GM21360 (cell line): ENCODE measurements at regions not wholly inside any gene's neighbourhood (a gene's known extent, or its start where the extent isn't known, plus 50 kb on each side); places are given as distances from the start of the nearest gene placed in this dataset.
"Not testable (repeated sequence)": the region's sequence is repeated elsewhere in the genome, so short reads cannot be mapped to it uniquely, and the experiment has no call there.

Source experiments
- ATAC-seq: cut with Tn5 transposase; IDR thresholded peaks from one replicate; pipeline ENCODE4 v1.9.1; 2021; ENCODE audit warnings: mild to moderate bottlenecking, moderate library complexity; ENCODE audit not compliant: unreplicated experiment

GRCh38 chr2:128414351-128414750 lies 95.7 kb upstream of the HS6ST1 start:
- no peak for ATAC-seq

- no peak for ATAC-seq
These were observed 96.5 kb upstream of the HS6ST1 start for GRCh38 chr2:128414946-128415778.

DNA sequence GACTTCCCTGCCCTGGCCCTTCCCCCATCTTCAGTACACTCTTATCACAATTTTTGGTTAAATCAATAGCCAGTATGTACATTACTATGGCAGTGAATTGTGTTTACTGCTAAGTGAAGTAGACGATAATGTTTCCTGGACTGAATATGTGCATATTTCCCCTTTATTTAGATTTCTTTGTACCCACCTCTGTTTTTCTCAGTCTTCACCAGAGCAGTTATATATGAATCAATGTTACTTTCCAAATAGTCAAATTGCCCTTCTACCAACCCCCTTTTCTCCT lies 97.1 kb upstream of the HS6ST1 start:
- no peak for ATAC-seq

GRCh38 chr2:128416109-128416785 lies 97.6 kb upstream of the HS6ST1 start:
- ATAC-seq, result no peak

DNA sequence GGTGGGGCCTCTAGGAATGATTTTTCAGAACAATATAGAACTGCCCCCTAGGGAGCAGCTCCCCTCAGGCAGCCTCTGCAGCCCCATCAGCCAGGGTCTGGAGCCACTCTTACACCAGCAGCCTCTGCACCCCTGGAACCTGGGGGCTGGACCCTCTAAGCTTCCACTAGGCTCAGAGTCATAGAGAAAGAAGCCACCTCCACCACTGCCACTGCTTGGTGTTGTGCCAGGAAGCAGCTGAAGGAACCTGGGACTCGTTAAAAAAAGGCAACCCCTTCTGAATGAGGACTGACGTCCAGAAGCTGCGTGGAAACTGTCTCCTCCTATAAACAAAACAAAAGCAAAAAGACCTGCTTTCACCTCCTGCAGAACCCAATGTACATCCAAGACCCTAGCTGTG lies 98.1 kb upstream of the HS6ST1 start:
- ATAC-seq, result no peak

GRCh38 chr2:128417264-128417663 lies 98.6 kb upstream of the HS6ST1 start:
- ATAC-seq, result not testable (repeated sequence)

- no peak for ATAC-seq
These were observed 101.5 kb upstream of the HS6ST1 start for GRCh38 chr2:128420131-128420530.

DNA sequence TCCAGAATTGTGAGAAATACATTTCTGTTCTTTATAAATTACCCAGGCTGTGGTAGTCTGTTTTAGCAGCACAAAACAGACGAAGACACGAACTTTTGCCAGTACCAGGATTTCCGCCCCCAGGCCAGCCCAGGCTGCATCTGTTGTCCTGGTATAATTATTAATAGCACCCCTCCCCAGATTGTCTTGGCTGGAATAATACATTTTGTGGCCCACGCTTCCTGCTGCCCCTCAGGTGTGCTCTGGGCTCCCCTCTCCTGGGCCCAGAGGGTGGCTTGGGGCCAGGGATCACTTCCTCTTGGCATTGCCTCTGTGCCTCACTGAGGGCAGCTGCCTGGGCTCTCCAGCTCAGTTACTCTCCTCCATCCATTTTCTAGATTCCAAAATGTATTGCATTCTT lies 102.1 kb upstream of the HS6ST1 start:
- no peak for ATAC-seq

DNA sequence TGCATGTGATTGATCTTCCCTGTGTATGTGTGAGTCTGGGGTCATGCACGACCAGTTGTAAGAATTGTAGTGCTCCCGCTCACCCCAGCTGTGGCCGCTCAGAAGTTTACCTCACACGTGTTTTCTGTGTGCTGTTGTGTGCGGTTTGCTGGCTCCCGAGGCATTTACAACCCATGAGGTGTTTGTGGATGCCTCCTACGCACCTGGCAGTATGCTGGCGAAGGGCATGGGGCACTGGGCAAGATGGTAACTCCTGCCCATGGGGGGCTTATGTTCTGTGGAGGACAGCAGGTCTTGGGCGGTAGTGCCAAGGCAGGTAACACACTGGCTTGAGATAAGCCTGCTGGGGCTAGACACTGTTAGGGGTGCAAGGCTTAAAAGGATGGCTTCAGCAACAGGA lies 102.6 kb upstream of the HS6ST1 start:
- ATAC-seq, result no peak

GRCh38 chr2:128421861-128422311 lies 103.2 kb upstream of the HS6ST1 start:
- no peak for ATAC-seq

GRCh38 chr2:128422571-128422970 lies 103.9 kb upstream of the HS6ST1 start:
- ATAC-seq, result no peak

DNA sequence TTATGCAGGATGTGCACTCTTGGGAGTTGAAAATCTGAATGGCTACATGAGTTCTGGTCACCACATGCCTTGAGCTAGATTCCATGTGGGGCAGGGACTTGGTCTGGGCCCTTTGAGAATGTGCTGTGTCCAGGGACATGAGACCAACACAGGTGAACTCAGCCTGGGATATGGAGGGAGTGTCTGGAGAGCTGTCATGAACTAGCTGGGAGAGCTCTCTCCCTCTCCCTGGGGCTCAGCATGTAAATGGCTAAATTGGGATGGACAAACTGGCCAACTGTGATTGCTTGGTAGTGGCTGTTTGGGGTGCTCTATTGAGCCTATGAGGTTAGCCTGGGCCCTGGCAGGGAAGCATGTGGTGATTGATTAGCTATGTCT lies 105.1 kb upstream of the HS6ST1 start:
- ATAC-seq, result no peak

GRCh38 chr2:128424406-128425171 lies 105.9 kb upstream of the HS6ST1 start:
- ATAC-seq, result no peak

- no peak for ATAC-seq
These were observed 106.5 kb upstream of the HS6ST1 start for GRCh38 chr2:128425216-128425615.

DNA sequence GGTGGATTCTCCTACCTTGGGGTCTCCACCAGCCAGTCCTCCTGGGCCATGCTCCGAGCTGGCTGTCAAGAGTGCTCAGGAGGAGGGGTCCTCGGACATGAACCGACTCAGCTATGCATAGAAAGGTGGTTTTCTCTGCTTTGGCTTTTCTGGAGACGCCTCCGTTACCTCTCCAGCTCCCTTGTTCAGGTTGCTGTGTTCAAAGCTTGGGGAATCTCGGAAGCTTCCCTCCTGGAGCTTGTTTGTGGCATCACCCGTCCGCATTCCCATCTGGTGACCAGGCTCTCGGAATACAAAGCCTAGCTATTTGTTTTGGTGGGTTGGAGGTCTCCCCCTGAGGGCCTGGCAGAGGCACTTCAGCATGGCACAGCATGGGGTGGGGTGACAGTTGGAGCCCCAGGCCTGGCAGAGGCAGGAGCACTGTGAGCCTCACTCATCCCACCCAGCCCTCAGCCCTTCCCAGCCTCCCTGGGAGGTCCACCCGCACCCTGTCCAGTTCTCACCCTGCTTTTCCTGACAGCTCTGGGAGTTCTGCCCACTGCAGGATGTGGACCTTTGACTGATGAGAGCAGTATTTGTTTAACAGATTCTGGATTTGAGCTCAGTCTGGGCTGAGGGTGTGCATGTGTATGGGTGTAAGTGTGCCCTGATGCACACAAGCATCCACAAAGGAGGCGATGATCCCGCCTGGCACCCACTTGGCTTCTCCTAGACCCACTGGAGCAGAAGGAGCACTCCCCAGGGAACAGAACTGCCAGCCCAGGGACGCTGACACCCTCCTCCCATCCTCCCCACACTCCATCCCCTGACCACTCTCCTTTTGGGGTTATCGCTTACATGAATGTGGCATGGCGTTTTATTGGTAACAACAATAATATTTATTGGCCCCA lies 107.3 kb upstream of the HS6ST1 start:
- ATAC-seq, result no peak

DNA sequence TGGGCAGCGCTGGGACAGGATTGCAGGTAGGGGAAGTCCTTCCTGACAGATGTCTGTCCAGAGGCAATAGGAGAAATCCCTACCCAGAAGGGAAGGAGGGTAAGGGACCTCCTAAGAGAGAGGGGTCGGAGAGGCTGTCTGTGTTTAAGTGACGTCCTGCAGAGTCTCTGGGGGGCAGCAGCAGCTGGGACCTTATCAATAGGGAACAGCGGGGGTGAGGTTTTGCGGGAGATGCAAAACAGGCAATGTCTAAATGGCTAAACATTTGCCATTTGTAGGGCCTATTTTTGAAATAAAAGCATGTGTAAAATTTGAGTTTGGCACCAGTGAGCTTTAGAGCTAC lies 108.7 kb upstream of the HS6ST1 start:
- ATAC-seq, result no peak

- ATAC-seq, result no peak
These were observed 109.7 kb upstream of the HS6ST1 start for GRCh38 chr2:128428415-128428814.

DNA sequence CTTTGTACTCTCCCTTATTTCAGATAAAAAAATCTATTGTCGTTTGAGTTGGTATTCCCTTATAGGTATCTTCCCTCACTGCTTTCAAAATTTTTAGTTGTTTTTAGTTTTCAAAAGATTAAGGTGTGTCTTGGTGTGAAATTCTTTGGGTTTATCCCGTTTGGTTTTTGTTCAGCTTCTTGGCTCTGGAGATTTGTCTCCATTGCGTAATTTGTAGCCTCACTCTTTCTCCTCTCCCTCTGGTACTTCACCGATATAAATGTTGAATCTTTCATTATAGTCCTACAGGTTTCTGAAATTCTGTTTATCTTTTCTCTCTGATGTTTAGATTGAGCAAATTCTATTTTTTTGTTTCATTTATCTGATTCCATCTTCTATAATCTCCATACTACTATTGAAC lies 113.8 kb upstream of the HS6ST1 start:
- ATAC-seq, result no peak

DNA sequence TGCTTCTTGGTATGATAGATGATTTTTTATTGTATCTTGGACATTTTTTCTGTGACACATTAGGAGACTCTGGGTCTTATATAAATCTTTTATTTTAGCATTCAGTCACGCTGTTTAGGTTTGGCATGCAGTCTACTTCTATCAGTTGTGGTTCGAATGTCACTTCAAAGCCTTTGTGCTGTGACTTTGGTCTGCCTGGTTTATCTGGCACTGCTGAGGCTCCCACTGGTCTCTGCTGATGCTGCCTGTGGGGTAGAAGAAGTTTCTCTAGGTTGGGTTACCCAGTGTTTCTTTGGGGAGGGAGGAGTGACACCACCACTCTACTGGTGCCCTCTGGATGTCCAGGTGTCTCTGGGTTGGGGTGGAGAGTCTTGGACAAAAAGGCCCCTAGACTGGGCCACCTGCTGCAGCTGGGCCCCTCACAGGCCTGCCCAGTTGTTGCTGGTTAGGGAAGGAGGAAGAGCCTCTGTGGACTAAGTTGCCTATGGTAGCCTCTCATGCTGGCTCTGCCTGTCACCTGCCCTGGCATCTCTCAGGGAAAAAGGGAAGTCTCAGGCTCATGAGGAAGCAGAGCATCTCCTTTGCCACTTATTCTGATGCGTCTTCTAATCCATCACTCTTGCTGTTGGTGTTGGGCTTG lies 115.4 kb upstream of the HS6ST1 start:
- no peak for ATAC-seq
